ENCODE measurements at regions not wholly inside any gene's neighbourhood (a gene's known extent, or its start where the extent isn't known, plus 50 kb on each side); places are given as distances from the start of the nearest gene placed in this dataset.

DNA sequence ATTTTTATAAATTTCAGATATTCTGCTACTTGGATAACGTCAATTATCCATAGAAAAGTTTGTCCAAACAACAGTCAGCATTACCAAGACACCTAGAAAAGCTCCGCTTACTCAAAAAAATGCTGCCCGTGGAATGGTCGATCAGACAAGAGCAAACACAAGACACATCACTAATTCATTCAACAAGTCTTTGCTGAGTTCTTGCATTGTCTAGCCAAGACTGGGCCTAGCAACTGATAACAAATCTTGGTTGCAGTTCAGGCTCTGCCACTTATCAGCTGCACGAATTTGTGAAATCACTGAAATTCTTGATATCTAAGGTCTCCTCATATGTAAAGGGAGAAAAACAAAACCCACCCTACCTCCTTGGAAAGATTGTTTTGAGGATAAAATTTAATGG lies 168.3 kb downstream of the AKR1D1 start:
- TF ChIP-seq, protein P1, sequence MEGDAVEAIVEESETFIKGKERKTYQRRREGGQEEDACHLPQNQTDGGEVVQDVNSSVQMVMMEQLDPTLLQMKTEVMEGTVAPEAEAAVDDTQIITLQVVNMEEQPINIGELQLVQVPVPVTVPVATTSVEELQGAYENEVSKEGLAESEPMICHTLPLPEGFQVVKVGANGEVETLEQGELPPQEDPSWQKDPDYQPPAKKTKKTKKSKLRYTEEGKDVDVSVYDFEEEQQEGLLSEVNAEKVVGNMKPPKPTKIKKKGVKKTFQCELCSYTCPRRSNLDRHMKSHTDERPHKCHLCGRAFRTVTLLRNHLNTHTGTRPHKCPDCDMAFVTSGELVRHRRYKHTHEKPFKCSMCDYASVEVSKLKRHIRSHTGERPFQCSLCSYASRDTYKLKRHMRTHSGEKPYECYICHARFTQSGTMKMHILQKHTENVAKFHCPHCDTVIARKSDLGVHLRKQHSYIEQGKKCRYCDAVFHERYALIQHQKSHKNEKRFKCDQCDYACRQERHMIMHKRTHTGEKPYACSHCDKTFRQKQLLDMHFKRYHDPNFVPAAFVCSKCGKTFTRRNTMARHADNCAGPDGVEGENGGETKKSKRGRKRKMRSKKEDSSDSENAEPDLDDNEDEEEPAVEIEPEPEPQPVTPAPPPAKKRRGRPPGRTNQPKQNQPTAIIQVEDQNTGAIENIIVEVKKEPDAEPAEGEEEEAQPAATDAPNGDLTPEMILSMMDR (IDR thresholded peaks at IDR 0.05; ENCODE audit: insufficient read depth, low read length, poor library complexity, severe bottlenecking): no peak
- DNase-seq (ENCODE audit: extremely low read depth, insufficient read length): no peak
- no peak overlapping the region for H3K4me3 ChIP-seq (replicated peaks; ENCODE audit: low read depth, low read length)
- H3K27me3 ChIP-seq (replicated peaks; ENCODE audit: control insufficient read depth, insufficient read depth, low read length): no peaks in the 10 kb centered on the region
- no peaks in the 10 kb centered on the region for H3K36me3 ChIP-seq (ENCODE audit: control insufficient read depth, insufficient read depth, low read length)

DNA sequence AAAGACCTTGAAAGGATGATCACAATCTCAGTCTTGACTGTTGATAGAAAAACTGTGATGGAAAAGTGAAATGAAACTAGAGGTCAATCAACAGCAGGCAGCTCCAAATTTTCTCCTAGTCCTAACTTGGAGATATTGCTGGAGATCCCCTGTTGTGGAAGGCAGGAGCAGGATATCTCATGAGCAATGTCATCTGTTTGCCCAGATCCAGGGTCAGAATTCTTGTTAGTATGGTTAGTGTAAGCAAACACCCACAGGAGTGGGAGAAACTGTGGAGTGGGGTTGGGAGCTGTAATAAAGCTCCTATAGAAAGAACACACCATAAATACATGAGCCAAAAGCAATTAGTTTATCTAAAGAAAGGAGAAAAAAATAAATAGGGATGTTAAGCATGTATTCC lies 169.0 kb downstream of the AKR1D1 start:
- no peak for DNase-seq (ENCODE audit: extremely low read depth, insufficient read length)

DNA sequence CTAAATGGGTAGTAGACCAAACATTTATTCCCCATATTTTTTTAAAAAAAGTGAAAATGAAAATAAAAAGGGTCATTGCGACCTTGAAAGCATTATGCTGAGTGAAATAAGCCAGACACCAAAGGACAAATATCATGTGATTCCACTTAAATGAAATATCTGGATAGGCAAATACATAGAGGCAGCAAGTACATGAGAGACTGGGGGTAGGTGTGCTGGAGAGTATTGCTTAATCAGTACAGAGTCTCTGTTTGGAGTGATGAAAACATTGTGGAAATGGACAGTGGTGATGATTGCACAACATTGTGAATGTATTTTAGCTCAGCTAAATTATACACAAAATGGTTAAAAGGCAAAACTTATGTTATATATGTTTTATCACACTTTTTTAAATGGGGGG lies 169.4 kb downstream of the AKR1D1 start:
- H3K4me3 ChIP-seq (replicated peaks; ENCODE audit: low read depth, low read length): no peak overlapping the region
- H3K36me3 ChIP-seq (ENCODE audit: control insufficient read depth, insufficient read depth, low read length): no peaks in the 10 kb centered on the region
- TF ChIP-seq, protein P1 (IDR thresholded peaks at IDR 0.05; ENCODE audit: insufficient read depth, low read length, poor library complexity, severe bottlenecking): no peak
- no peak for DNase-seq (ENCODE audit: extremely low read depth, insufficient read length)
- no peaks in the 10 kb centered on the region for H3K27me3 ChIP-seq (replicated peaks; ENCODE audit: control insufficient read depth, insufficient read depth, low read length)

More for the DNA sequence above, 169.0 kb downstream of the AKR1D1 start:
- Histone ChIP-seq H3K36me3 (ENCODE audit: control insufficient read depth, insufficient read depth, low read length) (no peaks in the 10 kb centered on the region), H3K27me3 (replicated peaks; ENCODE audit: control insufficient read depth, insufficient read depth, low read length) (no peaks in the 10 kb centered on the region), H3K4me3 (replicated peaks; ENCODE audit: low read depth, low read length) (no peak overlapping the region)
- TF ChIP-seq, protein P1 (IDR thresholded peaks at IDR 0.05; ENCODE audit: insufficient read depth, low read length, poor library complexity, severe bottlenecking): no peak

DNA sequence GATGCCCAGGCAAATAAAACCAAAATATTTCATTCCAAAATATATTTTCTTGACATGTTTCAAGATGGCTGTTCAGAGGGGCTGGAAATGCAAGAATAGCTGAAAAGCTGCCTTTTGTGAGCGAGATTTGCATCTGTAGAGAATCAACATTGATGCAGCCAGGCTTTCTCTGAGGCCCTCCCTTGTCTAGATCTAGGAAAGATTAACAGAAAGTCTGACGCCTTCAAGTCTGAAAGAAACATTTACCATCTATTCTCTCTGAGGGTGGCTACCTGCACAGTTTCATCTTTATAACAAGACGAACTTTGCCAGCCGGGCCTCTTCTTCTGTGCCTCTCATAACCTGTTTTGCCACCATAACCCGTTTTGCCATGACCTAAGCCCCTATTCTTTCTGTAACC lies 170.2 kb downstream of the AKR1D1 start:
- no peaks in the 10 kb centered on the region for H3K36me3 ChIP-seq (ENCODE audit: control insufficient read depth, insufficient read depth, low read length)
- TF ChIP-seq, protein P1 (IDR thresholded peaks at IDR 0.05; ENCODE audit: insufficient read depth, low read length, poor library complexity, severe bottlenecking): no peak
- no peaks in the 10 kb centered on the region for H3K27me3 ChIP-seq (replicated peaks; ENCODE audit: control insufficient read depth, insufficient read depth, low read length)
- no peak overlapping the region for H3K4me3 ChIP-seq (replicated peaks; ENCODE audit: low read depth, low read length)
- DNase-seq (ENCODE audit: extremely low read depth, insufficient read length): no peak

DNA sequence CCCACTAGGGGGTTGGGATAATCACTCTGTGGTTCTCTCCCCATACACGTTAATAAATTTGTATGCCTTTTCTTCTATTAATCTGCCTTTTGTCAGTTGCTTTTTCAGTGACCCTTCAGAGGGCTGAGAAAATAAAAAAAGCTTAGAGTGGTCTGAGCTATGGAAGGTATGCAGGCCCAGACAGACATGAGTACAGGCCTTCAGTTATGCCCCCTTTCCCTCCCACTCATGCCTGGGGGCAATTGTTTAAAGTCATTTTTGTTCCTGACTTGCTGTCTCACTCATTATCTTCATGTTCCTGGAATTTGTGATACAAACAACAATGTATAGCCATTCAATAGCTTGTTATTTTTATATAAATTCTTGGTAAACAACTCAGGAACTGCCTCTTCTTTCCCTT lies 170.8 kb downstream of the AKR1D1 start:
- no peak overlapping the region for H3K4me3 ChIP-seq (replicated peaks; ENCODE audit: low read depth, low read length)
- no peak for DNase-seq (ENCODE audit: extremely low read depth, insufficient read length)
- H3K36me3 ChIP-seq (ENCODE audit: control insufficient read depth, insufficient read depth, low read length): no peaks in the 10 kb centered on the region
- H3K27me3 ChIP-seq (replicated peaks; ENCODE audit: control insufficient read depth, insufficient read depth, low read length): no peaks in the 10 kb centered on the region
- TF ChIP-seq, protein P1 (IDR thresholded peaks at IDR 0.05; ENCODE audit: insufficient read depth, low read length, poor library complexity, severe bottlenecking): no peak

Data from GM06990 (cell line).